ENCODE measurements at regions not wholly inside any gene's neighbourhood (a gene's known extent, or its start where the extent isn't known, plus 50 kb on each side); places are given as distances from the start of the nearest gene placed in this dataset.
A peak's percentile ranks its signal among the peaks of the same experiment; 100 is the strongest.
"Not testable (repeated sequence)": the region's sequence is repeated elsewhere in the genome, so short reads cannot be mapped to it uniquely, and the experiment has no call there.

- DNase-seq: no peak
Observed at GRCh38 chr5:77909237-77909636, 133.1 kb upstream of the TBCA start.

GRCh38 chr5:77908787-77909186, 132.6 kb upstream of the TBCA start:
- no peak for DNase-seq

- DNase-seq: no peak
Observed at GRCh38 chr5:77907786-77908185, 131.6 kb upstream of the TBCA start.

- no peak for DNase-seq
Observed at GRCh38 chr5:77906806-77907205, 130.7 kb upstream of the TBCA start.

GRCh38 chr5:77904362-77904761, 128.2 kb upstream of the TBCA start:
- no peak for DNase-seq

- DNase-seq: peak; percentile 28
Observed at GRCh38 chr5:77900691-77901090, 124.6 kb upstream of the TBCA start.

- peak; percentile 58 for DNase-seq
Observed at GRCh38 chr5:77898385-77898784, 122.2 kb upstream of the TBCA start.

- DNase-seq: no peak
Observed at GRCh38 chr5:77896338-77896737, 120.2 kb upstream of the TBCA start.

- not testable (repeated sequence) for DNase-seq
Observed at GRCh38 chr5:77894103-77894502, 118.0 kb upstream of the TBCA start.

GRCh38 chr5:77893225-77893860, 117.2 kb upstream of the TBCA start:
- peak; percentile 22 for DNase-seq

- no peak for DNase-seq
Observed at GRCh38 chr5:77892061-77893010, 116.2 kb upstream of the TBCA start.

GRCh38 chr5:77885519-77885918, 109.4 kb upstream of the TBCA start:
- no peak for DNase-seq

GRCh38 chr5:77882670-77883257, 106.6 kb upstream of the TBCA start:
- DNase-seq: no peak

- DNase-seq: no peak
Observed at GRCh38 chr5:77881528-77881927, 105.4 kb upstream of the TBCA start.

GRCh38 chr5:77877516-77878355, 101.6 kb upstream of the TBCA start:
- no peak for DNase-seq

- DNase-seq: no peak
Observed at GRCh38 chr5:77876862-77877502, 100.8 kb upstream of the TBCA start.

- DNase-seq: no peak
Observed at GRCh38 chr5:77876316-77876715, 100.2 kb upstream of the TBCA start.

- DNase-seq: no peak
Observed at GRCh38 chr5:77874691-77875090, 98.6 kb upstream of the TBCA start.

GRCh38 chr5:77873239-77873638, 97.1 kb upstream of the TBCA start:
- DNase-seq: no peak

GRCh38 chr5:77871946-77872345, 95.8 kb upstream of the TBCA start:
- DNase-seq: no peak

GRCh38 chr5:77871016-77871415, 94.9 kb upstream of the TBCA start:
- no peak for DNase-seq

Data from occipital lobe (tissue), 1 donor.